ENCODE measurements at regions not wholly inside any gene's neighbourhood (a gene's known extent, or its start where the extent isn't known, plus 50 kb on each side); places are given as distances from the start of the nearest gene placed in this dataset.
A peak's percentile ranks its signal among the peaks of the same experiment; 100 is the strongest.
"Not testable (repeated sequence)": the region's sequence is repeated elsewhere in the genome, so short reads cannot be mapped to it uniquely, and the experiment has no call there.

DNA sequence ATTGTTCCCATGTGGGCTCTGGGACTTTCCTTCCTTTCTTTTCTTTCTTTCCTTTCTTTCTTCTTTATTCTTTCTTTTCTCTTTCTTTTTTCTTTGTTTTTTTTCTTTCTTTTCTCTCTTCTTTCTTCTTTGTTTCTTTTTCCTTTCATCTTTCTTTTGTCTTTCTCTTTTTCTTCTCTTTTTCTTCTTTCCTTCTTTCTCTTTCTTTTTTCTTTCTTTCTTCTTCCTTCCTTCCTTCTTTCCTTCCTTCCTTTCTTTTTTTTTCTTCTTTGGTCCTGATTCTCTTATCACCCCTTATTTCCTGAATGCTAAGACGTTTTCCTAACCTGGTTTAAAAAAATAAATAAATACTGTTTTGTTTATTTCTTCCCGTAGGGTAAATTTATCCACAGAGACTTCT lies 93.2 kb downstream of the CRLF2 start:
- H3K9me3 ChIP-seq (ENCODE audit: control insufficient read depth, insufficient read depth, low read length), result no peaks in the 10 kb centered on the region
- no CpG with 5 or more reads among the region's 2 CpGs for WGBS (ENCODE audit: insufficient coverage)

DNA sequence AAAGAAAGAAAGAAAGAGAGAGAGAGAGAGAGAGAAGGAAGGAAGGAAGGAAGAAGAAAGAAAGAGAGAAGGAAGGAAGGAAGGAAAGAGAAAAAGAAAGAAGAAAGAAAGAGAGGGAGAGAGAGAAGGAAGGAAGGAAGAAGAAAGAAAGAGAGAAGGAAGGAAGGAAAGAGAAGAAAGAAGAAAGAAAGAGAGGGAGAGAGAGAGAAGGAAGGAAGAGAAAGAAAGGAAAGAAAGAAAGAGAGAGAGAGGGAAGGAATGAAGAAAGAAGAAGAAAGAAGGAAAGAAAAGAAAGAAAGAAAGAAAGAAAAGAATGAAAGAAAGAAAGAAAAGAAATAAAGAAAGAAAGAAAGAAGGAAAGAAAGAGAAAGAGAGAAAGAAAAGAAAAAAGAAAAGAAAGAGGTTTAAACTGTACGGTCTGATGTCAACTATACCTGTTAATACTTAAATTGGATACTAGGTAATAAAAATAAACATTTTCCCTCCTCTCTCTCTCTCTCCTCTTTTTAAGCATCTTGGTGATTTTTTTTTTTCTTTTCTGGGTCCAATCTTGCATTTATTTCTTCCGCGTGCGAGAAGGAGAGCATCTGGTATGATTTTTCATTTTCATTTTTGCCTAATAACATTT lies 93.8 kb downstream of the CRLF2 start:
- 100% methylated on average over 3 of the region's 4 CpGs for WGBS (ENCODE audit: insufficient coverage)
- Histone ChIP-seq H3K36me3 (ENCODE audit: control insufficient read depth, insufficient read depth, low read length) (no peaks in the 10 kb centered on the region), H3K27me3 (ENCODE audit: control insufficient read depth, insufficient read depth, low read length) (no peaks in the 10 kb centered on the region), H3K4me3 (ENCODE audit: low read depth, low read length) (no peak overlapping the region), H3K9me3 (ENCODE audit: control insufficient read depth, insufficient read depth, low read length) (no peaks in the 10 kb centered on the region), H3K27ac (ENCODE audit: low read depth, low read length) (no peak overlapping the region), H3K4me1 (ENCODE audit: control insufficient read depth, insufficient read depth, low read length) (no peaks in the 10 kb centered on the region)
- DNase-seq (ENCODE audit: low read depth in 4 of 6, low spot score in 6 of 6), result no peak

More for the DNA sequence above, 93.2 kb downstream of the CRLF2 start:
- no peak overlapping the region for H3K27ac ChIP-seq (ENCODE audit: low read depth, low read length)
- H3K27me3 ChIP-seq (ENCODE audit: control insufficient read depth, insufficient read depth, low read length), result peaks cover under 1% of the 10 kb centered on the region
- H3K4me1 ChIP-seq (ENCODE audit: control insufficient read depth, insufficient read depth, low read length), result no peaks in the 10 kb centered on the region
- no peak overlapping the region for H3K4me3 ChIP-seq (ENCODE audit: low read depth, low read length)
- DNase-seq (ENCODE audit: low read depth in 4 of 6, low spot score in 6 of 6), result no peak
- no peaks in the 10 kb centered on the region for H3K36me3 ChIP-seq (ENCODE audit: control insufficient read depth, insufficient read depth, low read length)

DNA sequence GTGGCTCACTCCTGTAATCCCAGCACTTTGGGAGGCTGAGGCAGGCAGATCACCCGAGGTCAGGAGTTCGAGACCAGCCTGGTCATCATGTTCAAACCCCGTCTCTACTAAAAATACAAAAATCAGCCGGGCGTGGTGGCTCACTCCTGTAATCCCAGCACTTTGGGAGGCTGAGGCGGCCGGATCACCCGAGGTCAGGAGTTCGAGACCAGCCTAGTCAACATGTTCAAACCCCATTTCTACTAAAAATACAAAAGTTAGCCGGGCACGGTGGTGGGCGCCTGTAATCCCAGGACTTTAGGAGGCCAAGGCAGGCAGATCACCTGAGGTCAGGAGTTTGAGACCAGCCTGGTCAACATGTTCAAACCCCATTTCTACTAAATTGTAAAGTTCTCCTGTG lies 97.0 kb downstream of the CRLF2 start:
- DNase-seq (ENCODE audit: low read depth in 4 of 6, low spot score in 6 of 6); H3K27me3 ChIP-seq (ENCODE audit: control insufficient read depth, insufficient read depth, low read length); H3K4me1 ChIP-seq (ENCODE audit: control insufficient read depth, insufficient read depth, low read length); H3K4me3 ChIP-seq (ENCODE audit: low read depth, low read length); H3K9me3 ChIP-seq (ENCODE audit: control insufficient read depth, insufficient read depth, low read length); H3K27ac ChIP-seq (ENCODE audit: low read depth, low read length); H3K36me3 ChIP-seq (ENCODE audit: control insufficient read depth, insufficient read depth, low read length): not testable (repeated sequence)
- 98% methylated on average over 11 of the region's 12 CpGs for WGBS (ENCODE audit: insufficient coverage)

DNA sequence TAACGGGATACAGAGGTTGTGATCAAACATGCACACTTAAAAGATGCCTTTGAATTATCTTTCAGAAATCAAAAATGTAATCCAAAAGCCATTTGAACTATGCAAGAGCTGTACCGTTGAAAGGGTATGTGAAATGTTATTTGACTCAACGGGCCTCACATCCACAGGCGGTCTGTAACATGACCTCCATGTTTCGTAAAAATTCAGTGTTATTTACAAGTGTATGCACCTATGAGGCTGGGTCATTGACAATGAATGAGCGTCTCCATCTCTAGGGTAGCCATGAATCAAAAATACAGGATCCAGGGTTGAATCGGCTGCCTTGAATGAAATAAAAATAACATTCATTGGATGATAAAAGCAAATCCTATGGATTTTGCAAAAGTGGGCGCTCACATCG lies 100.1 kb downstream of the CRLF2 start:
- Histone ChIP-seq H3K4me1 (ENCODE audit: control insufficient read depth, insufficient read depth, low read length) (peaks cover 4% of the 10 kb centered on the region), H3K36me3 (ENCODE audit: control insufficient read depth, insufficient read depth, low read length) (no peaks in the 10 kb centered on the region), H3K27ac (ENCODE audit: low read depth, low read length) (no peak overlapping the region), H3K9me3 (ENCODE audit: control insufficient read depth, insufficient read depth, low read length) (no peaks in the 10 kb centered on the region), H3K4me3 (ENCODE audit: low read depth, low read length) (no peak overlapping the region), H3K27me3 (ENCODE audit: control insufficient read depth, insufficient read depth, low read length) (peaks cover 2% of the 10 kb centered on the region)
- DNase-seq (ENCODE audit: low read depth in 4 of 6, low spot score in 6 of 6), result no peak
- WGBS (ENCODE audit: insufficient coverage), result 38% methylated on average over 4 of the region's 9 CpGs

DNA sequence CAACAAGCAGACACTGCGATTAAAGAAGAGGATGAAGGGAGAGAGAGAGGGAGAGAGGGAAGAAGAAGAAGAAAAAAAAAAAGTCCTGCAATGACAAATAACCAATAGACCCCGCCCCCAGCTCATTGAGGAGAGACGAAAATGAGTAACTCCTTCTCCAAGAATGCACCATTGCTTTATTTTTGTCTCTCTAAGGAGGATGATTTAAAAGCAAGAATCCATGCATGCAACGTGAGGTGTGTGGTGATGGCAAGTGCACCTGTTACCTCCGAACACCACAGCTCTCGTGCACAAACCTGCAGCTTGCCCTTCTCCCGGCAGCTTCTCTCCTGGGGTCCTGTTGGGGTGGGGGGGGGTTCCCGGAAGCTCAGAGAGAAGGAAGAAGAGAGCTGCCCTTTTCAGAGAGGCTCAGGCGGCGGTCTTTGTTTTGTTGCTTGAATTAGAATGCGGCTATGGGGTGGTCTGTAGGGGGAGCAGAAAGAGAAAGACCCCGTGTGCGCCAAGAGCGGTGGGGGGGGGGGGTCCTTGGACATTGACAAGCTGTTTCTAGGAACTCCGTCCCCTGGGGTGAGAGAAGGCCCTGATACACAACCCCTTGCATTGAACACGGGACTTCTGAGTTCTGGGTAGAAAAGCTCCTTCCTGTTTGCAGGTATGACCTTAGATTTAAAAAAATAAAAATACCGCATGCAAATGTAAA lies 100.7 kb downstream of the CRLF2 start:
- peaks cover 2% of the 10 kb centered on the region for H3K27me3 ChIP-seq (ENCODE audit: control insufficient read depth, insufficient read depth, low read length)
- no peak overlapping the region for H3K27ac ChIP-seq (ENCODE audit: low read depth, low read length)
- 0% methylated on average over 5 of the region's 17 CpGs for WGBS (ENCODE audit: insufficient coverage)
- DNase-seq (ENCODE audit: low read depth in 4 of 6, low spot score in 6 of 6), result peak in 2 of 6 donors; percentile 62 to 81
- H3K9me3 ChIP-seq (ENCODE audit: control insufficient read depth, insufficient read depth, low read length), result no peaks in the 10 kb centered on the region
- peak overlapping the region; percentile 1 for H3K4me3 ChIP-seq (ENCODE audit: low read depth, low read length)
- no peaks in the 10 kb centered on the region for H3K36me3 ChIP-seq (ENCODE audit: control insufficient read depth, insufficient read depth, low read length)
- peaks cover 4% of the 10 kb centered on the region for H3K4me1 ChIP-seq (ENCODE audit: control insufficient read depth, insufficient read depth, low read length)

DNA sequence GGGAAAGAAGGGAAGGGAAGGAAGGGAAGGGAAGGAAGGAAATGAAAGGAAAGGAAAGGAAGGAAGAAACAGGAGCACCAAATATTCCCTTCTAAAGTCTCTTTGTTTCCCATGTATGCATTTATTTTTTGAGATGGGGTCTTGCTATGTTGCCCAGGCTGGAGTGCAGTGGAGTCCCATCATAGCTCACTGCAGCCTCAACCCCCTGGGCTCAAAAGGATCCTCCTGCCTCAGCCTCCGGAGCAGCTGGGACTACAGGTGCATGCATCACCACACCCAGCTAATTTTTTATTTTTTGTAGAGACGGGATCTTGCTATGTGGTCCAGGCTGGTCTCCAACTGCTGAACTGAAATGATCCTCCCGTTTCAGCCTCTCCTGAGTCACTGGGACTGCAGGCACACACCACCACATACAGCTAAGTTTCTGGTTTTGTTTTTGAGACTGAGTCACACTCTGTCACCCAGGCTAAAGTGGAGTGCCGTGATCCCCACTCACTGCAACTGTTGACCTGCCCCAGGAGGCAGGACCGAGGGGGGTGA lies 102.8 kb downstream of the CRLF2 start:
- WGBS (ENCODE audit: insufficient coverage), result 90% methylated on average over 3 of the region's 5 CpGs
- no peak overlapping the region for H3K27ac ChIP-seq (ENCODE audit: low read depth, low read length)

DNA sequence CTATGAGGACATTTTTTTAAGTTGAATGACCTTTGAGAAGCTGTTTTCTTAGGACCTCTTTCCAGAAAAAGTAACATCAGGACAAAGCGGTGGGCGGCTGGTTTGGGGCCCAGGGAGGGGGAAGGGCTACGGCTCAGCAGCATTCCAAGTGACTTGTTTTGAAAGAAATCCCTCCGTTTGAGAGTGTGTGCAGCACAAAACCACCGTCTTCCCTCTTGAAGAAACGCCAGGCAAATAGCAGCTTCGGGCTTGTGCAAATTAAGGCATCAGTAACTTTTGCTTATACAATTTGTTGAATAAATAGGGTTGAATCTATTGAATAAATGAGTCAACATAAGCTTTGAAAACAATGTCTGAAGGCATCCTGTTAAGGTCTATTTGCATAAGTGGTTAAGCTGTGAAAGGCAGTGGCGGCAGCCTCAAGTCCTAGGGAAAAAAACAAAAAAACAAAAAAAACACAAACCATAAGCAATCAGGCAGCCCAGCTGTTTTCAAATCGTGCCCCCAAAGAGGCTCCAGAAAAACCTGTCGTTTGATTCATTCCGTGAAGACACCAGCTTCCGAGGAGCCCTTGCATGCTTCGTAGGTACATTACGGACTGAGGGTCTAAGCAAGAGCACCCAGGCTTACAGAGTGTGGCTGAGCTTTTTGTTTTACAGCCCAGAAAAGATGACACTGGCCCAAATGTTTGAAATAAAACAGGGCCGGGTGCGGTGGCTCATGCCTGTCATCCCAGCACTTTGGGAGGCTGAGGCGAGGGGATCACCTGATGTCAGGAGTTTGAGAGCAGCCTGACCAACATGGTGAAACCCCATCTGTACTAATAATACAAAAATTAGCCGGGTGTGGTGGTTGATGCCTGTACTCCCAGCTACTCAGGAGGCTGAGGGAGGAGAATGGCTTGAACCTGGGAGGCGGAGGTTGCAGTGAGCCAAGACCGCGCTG lies 103.7 kb downstream of the CRLF2 start:
- Histone ChIP-seq H3K4me3 (ENCODE audit: low read depth, low read length) (no peak overlapping the region), H3K27ac (ENCODE audit: low read depth, low read length) (no peak overlapping the region), H3K36me3 (ENCODE audit: control insufficient read depth, insufficient read depth, low read length) (no peaks in the 10 kb centered on the region), H3K4me1 (ENCODE audit: control insufficient read depth, insufficient read depth, low read length) (peaks cover 4% of the 10 kb centered on the region), H3K27me3 (ENCODE audit: control insufficient read depth, insufficient read depth, low read length) (peaks cover 2% of the 10 kb centered on the region), H3K9me3 (ENCODE audit: control insufficient read depth, insufficient read depth, low read length) (no peaks in the 10 kb centered on the region)
- 7% methylated on average over 8 of the region's 21 CpGs for WGBS (ENCODE audit: insufficient coverage)
- DNase-seq (ENCODE audit: low read depth in 4 of 6, low spot score in 6 of 6), result peak in 2 of 6 donors; percentile 57 to 73

More for the DNA sequence above, 102.8 kb downstream of the CRLF2 start:
- DNase-seq (ENCODE audit: low read depth in 4 of 6, low spot score in 6 of 6), result no peak
- Histone ChIP-seq H3K27me3 (ENCODE audit: control insufficient read depth, insufficient read depth, low read length) (peaks cover 2% of the 10 kb centered on the region), H3K4me3 (ENCODE audit: low read depth, low read length) (no peak overlapping the region), H3K36me3 (ENCODE audit: control insufficient read depth, insufficient read depth, low read length) (no peaks in the 10 kb centered on the region), H3K4me1 (ENCODE audit: control insufficient read depth, insufficient read depth, low read length) (peaks cover 4% of the 10 kb centered on the region), H3K9me3 (ENCODE audit: control insufficient read depth, insufficient read depth, low read length) (no peaks in the 10 kb centered on the region)

DNA sequence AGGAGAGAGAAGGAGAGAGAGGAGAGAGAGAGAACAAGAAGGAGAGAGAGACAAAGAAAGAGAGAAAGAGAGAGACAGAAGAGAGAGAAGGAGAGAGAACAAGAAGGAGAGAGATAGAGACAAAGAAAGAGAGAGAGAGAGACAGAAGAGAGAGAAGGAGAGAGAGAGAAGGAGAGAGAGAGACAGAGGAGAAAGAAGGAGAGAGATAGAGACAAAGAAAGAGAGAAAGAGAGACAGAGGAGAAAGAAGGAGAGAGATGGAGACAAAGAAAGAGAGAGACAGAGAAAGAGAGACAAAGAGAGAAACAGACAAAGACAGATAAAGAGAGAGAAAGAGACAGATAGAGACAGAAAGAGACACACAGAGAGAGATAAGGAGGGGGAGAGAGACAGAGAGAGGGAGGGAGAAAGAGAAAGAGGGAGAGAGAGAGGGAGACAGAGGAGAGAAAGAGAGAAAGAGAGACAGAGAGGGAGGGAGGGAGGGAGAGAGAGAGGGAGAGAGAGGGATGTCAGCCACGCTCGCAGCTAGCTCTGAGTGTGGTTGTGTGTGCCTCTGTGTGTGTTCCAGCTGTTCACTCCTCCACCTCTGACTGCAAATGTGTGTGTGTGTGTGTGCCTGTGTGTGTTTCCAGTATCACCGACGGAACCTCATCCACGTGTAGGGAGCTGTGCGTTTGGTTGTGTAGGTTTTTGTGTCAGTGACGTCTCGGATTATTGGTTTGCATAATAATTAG lies 105.8 kb downstream of the CRLF2 start:
- H3K27ac ChIP-seq (ENCODE audit: low read depth, low read length), result no peak overlapping the region
- no peak overlapping the region for H3K4me3 ChIP-seq (ENCODE audit: low read depth, low read length)
- peaks cover 4% of the 10 kb centered on the region for H3K4me1 ChIP-seq (ENCODE audit: control insufficient read depth, insufficient read depth, low read length)
- H3K27me3 ChIP-seq (ENCODE audit: control insufficient read depth, insufficient read depth, low read length), result peaks cover 2% of the 10 kb centered on the region
- 19% methylated on average over 4 of the region's 8 CpGs for WGBS (ENCODE audit: insufficient coverage)
- no peaks in the 10 kb centered on the region for H3K36me3 ChIP-seq (ENCODE audit: control insufficient read depth, insufficient read depth, low read length)
- no peaks in the 10 kb centered on the region for H3K9me3 ChIP-seq (ENCODE audit: control insufficient read depth, insufficient read depth, low read length)
- no peak for DNase-seq (ENCODE audit: low read depth in 4 of 6, low spot score in 6 of 6)
